Heart left ventricle (tissue), 16 donors: ENCODE measurements at regions not wholly inside any gene's neighbourhood (a gene's known extent, or its start where the extent isn't known, plus 50 kb on each side); places are given as distances from the start of the nearest gene placed in this dataset.
"Not testable (repeated sequence)": the region's sequence is repeated elsewhere in the genome, so short reads cannot be mapped to it uniquely, and the experiment has no call there.

ENCODE experiments used
- ATAC-seq, 4 donors: fragments of 200-7000 bp; cut with Tn5 transposase; one replicate each; pipeline ENCODE4 v1.9.1; 2020 to 2022; ENCODE audit warnings: moderate library complexity in 4 of 4, mild to moderate bottlenecking in 3 of 4, moderate number of reproducible peaks in 1 of 4
- DNase-seq, 5 donors: peaks; one replicate each; pipeline ENCODE4 v3.0.0-alpha.2; 2020
- H3K27ac ChIP-seq, 12 donors: fragments of 200-600 bp; sonication (generic) in 4 of 12; one replicate each; pipeline versions ENCODE4 v1.5.0 to v1.8.0; 2016 to 2022; ENCODE audit warnings: mild to moderate bottlenecking in 2 of 12
- H3K27me3 ChIP-seq, 9 donors: fragments of 200-600 bp; sonication (generic) in 2 of 9; one replicate each; pipeline versions ENCODE4 v1.5.1 to v1.8.0; 2016 to 2022; ENCODE audit warnings: mild to moderate bottlenecking in 3 of 9
- H3K36me3 ChIP-seq, 9 donors: fragments of 200-600 bp; sonication (generic) in 2 of 9; one replicate each; pipeline versions ENCODE4 v1.5.0 to v1.8.0; 2018 to 2022; ENCODE audit warnings: mild to moderate bottlenecking in 2 of 9
- H3K4me1 ChIP-seq, 12 donors: fragments of 200-600 bp; sonication (generic) in 4 of 12; one replicate each; pipeline versions ENCODE4 v1.5.0 to v1.8.0; 2016 to 2022; ENCODE audit warnings: mild to moderate bottlenecking in 3 of 12
- H3K4me3 ChIP-seq, 12 donors: fragments of 200-600 bp; sonication (generic) in 4 of 12; one replicate each; pipeline versions ENCODE4 v1.5.0 to v1.8.0; 2017 to 2022; ENCODE audit warnings: mild to moderate bottlenecking in 9 of 12, moderate library complexity in 4 of 12
- H3K9me3 ChIP-seq, 12 donors: fragments of 200-600 bp; sonication (generic) in 4 of 12; one replicate each; pipeline versions ENCODE4 v1.5.0 to v1.8.0; 2016 to 2022; ENCODE audit warnings: mild to moderate bottlenecking in 1 of 12
- CTCF ChIP-seq, 12 donors: fragments of 200-600 bp; sonication (generic) in 4 of 12; IDR thresholded peaks; one replicate each; pipeline versions ENCODE4 v1.5.0 to v1.8.0; 2018 to 2022; ENCODE audit warnings: antibody characterized with exemption in 12 of 12, mild to moderate bottlenecking in 5 of 12
- POLR2A ChIP-seq, 2 donors: fragments of 450-650 bp; IDR thresholded peaks; one replicate each; pipeline ENCODE4 v1.6.1; 2017; ENCODE audit warnings: antibody characterized with exemption in 2 of 2, mild to moderate bottlenecking in 2 of 2, moderate library complexity in 2 of 2
- WGBS, 4 donors: extraction: QIAGEN DNeasy Blood & Tissue Kit in 2 of 4; methylation state at CpG; one replicate each; pipeline versions ENCODE4 v1.1.5 to v1.1.7; 2013 to 2018; 5-methylcytosine and 5-hydroxymethylcytosine counted together
- intact Hi-C, 10 donors: fragments of 100-400 bp; cut with DNase I; formaldehyde crosslinking; loops; one replicate each; pipeline versions ENCODE4 v1.11.1 to v1.14.2; 2022
- donor health status: ischemic (EF 13 %, LVEDD 7.1; RV severe dilation, severe dysfunction).
- donor health status: healthy with polysubstance abuse.
- donor health status: DM: no; HTN: yes; CAD: no.
- donor health status: DM: no; HTN: no; CAD: no.
- donor health status: ischemic (EF 25% LVEDD 6.9; RV normal size, moderate dysfunction).
- donor health status: ischemic (EF 25% LVEDD 5.7; RV mildly dilated, moderate dysfunction).
- donor health status: healthy.
- donor health status: DM: yes; HTN: yes; CAD: no.
- donor health status: ischemic (EF 35%, LVEDD 5.7; RV mildly dilated, moderate dysfunction).
- donor health status: nonischemic (EF 11% LVEDD 7.7; RV severe dilation, severe dysfunction).
- donor health status: DM: yes; HTN: yes; CAD: no.
- donor health status: PGD.
- donor health status: ischemic (EF 29% LVEDD 5.4; RV normal size, mild dysfunction).
- donor health status: nonischemic (EF 23%, LVEDD 6.1; RV moderate dilation, normal function).

GRCh38 chr6:68225729-68226128, 409.4 kb upstream of the ADGRB3 start:
- intact Hi-C loops = no loop called here
- Histone ChIP-seq H3K27me3 (no peaks in the 10 kb centered on the region), H3K9me3 (no peaks in the 10 kb centered on the region), H3K4me3 (no peak overlapping the region), H3K27ac (no peak overlapping the region), H3K36me3 (no peaks in the 10 kb centered on the region), H3K4me1 (no peaks in the 10 kb centered on the region)
- ATAC-seq (no peak), DNase-seq (no peak)
- TF ChIP-seq POLR2A (IDR thresholded peaks at IDR 0.05) (no peak), CTCF (IDR thresholded peaks at IDR 0.05) (no peak)

GRCh38 chr6:68211242-68211795, 423.8 kb upstream of the ADGRB3 start:
- Histone ChIP-seq H3K4me3 (no peak overlapping the region), H3K4me1 (no peaks in the 10 kb centered on the region), H3K36me3 (no peaks in the 10 kb centered on the region), H3K27ac (no peak overlapping the region), H3K9me3 (peaks cover 0 to 26% (median 4%) of the 10 kb centered on the region in 12 donors), H3K27me3 (no peaks in the 10 kb centered on the region)
- TF ChIP-seq CTCF (IDR thresholded peaks at IDR 0.05) = no peak
- no peak for TF ChIP-seq POLR2A (IDR thresholded peaks at IDR 0.05)
- WGBS, 4 donors = 73 to 79% (median 76%) methylated on average over 2 of the region's 2 CpGs
- DNase-seq = no peak
- no peak for ATAC-seq
- intact Hi-C loops = no loop called here

- ATAC-seq, H3K27me3 ChIP-seq, H3K27ac ChIP-seq, DNase-seq, intact Hi-C loops, H3K4me1 ChIP-seq, H3K36me3 ChIP-seq, H3K4me3 ChIP-seq: not testable (repeated sequence)
- peaks cover 0 to 16% (median 4%) of the 10 kb centered on the region in 12 donors for H3K9me3 ChIP-seq
Observed at GRCh38 chr6:68207612-68208011, 427.5 kb upstream of the ADGRB3 start.

GRCh38 chr6:68200929-68201328, 434.2 kb upstream of the ADGRB3 start:
- no peak for ATAC-seq
- no peaks in the 10 kb centered on the region for H3K4me1 ChIP-seq
- H3K27me3 ChIP-seq = no peaks in the 10 kb centered on the region
- H3K9me3 ChIP-seq = peaks cover 0 to 29% (median 5%) of the 10 kb centered on the region in 12 donors
- no peak for DNase-seq
- no peak overlapping the region for H3K4me3 ChIP-seq
- no peak overlapping the region for H3K27ac ChIP-seq
- intact Hi-C loops = no loop called here
- no peak for TF ChIP-seq POLR2A (IDR thresholded peaks at IDR 0.05)
- TF ChIP-seq CTCF (IDR thresholded peaks at IDR 0.05) = no peak
- H3K36me3 ChIP-seq = no peaks in the 10 kb centered on the region

GRCh38 chr6:68197356-68197755, 437.7 kb upstream of the ADGRB3 start:
- Histone ChIP-seq H3K9me3 (peaks cover 0 to 29% (median 5%) of the 10 kb centered on the region in 12 donors), H3K4me1 (no peaks in the 10 kb centered on the region), H3K27ac (no peak overlapping the region), H3K27me3 (no peaks in the 10 kb centered on the region), H3K36me3 (no peaks in the 10 kb centered on the region), H3K4me3 (no peak overlapping the region)
- no peak for DNase-seq
- intact Hi-C loops = no loop called here
- no peak for ATAC-seq
- no peak for TF ChIP-seq CTCF (IDR thresholded peaks at IDR 0.05)
- no peak for TF ChIP-seq POLR2A (IDR thresholded peaks at IDR 0.05)
- 82 to 93% (median 86%) methylated on average over 1 of the region's 1 CpG for WGBS, 4 donors
